IPS DF 19.7 (cell line): ENCODE measurements at regions not wholly inside any gene's neighbourhood (a gene's known extent, or its start where the extent isn't known, plus 50 kb on each side); places are given as distances from the start of the nearest gene placed in this dataset.
"Not testable (repeated sequence)": the region's sequence is repeated elsewhere in the genome, so short reads cannot be mapped to it uniquely, and the experiment has no call there.

Source experiments
- DNase-seq: peaks from one replicate; pipeline ENCODE4 v3.0.0-alpha.2; 2013; ENCODE audit warnings: low read depth, low spot score

DNA sequence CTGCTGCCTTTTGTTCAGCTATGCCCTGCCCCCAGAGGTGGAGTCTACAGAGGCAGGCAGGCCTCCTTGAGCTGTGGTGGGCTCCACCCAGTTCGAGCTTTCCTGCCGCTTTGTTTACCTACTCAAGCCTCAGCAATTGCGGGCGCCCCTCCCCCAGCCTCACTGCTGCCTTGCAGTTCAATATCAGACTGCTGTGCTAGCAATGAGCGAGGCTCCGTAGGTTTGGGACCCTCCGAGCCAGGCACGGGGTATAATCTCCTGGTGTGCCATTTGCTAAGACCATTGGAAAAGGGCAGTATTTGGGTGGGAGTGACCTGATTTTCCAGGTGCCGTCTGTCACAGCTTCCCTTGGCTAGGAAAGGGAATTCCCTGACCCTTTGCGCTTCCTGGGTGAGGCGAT, 51.9 kb downstream of the DIPK2A start:
- not testable (repeated sequence) for DNase-seq

DNA sequence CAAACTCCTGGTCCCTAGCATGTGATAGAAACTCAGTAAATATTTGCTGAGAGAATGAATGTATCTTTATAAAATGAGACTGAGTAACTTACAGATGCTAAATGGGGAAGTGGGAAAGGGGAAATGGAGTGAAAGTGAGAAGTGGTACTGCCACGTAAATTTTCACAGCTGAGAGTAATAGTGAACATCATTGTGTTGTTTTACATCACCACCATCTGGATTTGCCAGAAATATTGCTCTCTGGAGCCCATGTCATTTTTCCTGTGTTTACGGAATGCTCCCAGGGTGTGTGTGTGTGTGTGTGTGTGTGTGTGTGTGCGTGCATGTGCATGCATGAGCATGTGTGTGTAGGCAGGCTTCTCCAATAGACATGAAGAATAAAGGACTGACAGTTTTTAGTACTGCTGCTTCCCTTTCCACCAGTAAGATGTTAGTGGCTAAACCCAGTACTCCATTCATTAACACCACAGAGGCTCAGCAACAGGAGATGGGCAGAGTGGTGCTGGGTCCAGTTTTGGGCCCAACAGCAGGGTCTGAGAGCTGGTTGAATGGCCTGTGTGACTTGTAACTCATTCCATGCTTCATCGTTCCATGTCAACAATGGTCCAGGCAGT, 57.3 kb downstream of the DIPK2A start:
- no peak for DNase-seq

DNA sequence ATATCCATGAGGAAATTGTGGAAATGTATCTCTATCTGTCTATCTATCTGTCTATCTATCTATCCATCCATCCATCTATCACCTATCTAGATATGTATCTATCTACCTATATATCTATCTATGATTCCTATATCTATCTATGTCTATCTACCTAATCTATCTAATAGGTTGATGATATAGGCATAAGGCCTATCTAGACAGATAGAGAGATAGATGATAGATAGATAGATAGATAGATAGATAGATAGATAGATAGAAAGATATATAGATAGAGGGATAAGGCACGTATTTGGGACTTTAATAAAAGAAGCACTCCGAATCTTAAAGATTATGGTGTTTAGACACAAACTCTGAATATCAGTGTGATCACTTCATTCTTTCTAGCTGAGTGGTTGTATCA, 58.1 kb downstream of the DIPK2A start:
- no peak for DNase-seq

DNA sequence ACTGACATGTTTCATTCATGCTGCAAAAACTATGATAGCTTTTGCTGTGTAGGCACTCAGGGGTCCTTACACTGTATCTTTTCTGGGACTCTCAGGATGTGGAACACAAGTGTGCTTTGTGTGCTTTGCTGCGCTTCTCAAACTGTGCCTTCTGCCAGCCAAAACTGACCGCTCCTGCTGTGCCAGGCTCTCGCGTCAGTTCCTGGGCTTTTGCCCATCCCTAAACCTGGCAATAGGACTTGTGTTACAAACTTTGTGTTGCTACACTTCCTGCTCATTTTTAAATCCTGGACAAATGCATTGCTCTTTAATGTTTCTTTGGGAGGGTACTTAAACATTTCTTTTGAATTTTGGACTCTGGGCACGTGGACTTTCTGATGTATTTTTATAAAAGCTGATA, 60.3 kb downstream of the DIPK2A start:
- no peak for DNase-seq

DNA sequence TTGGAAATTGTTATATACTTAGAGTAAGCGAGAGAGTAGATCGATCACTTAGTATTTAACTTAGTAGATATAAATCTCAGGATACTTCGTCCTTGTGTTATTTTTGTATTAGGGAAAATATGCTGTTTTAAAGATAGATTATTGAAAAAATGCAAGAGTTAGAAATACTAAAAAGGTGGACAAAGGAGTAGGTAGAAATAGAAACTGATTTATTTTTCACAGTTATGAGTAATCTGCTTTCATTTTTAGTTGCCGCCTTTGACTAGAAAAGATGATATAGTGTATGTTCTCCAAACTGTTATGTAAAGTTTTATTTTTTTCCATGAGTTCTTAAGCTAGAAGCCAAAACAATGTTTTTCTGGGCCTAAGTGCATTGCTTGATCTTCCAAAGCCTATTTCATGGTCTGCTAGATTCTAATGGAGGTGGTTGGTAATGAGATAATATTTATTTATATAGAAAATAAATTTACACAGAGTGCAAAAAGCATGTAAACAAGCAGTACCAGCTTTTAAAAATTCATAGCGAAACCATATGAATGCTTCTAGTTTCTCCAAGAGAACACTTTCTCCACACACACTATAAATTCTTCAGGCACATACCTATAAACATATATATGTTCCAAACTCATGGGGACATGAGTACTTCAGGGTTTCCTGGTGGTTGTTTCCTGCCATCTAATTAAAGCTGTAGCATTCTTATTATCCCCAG, 61.1 kb downstream of the DIPK2A start:
- no peak for DNase-seq

DNA sequence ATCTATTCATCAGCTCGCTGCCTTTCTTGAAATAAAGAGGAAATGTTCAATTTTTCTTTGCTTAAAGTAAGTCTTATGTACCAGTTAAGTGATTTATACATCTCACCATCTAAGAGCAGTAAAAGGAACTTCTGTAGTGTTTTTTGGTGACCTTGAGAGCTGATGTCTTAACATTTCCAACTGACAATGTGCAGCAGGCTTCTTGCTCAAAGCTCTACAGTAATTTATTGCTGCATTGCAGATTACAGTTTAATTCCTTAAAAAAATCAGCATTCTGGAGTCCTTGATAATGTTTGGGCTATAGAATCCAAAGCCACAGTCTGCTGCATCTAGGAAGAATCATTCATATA, 61.6 kb downstream of the DIPK2A start:
- no peak for DNase-seq

DNA sequence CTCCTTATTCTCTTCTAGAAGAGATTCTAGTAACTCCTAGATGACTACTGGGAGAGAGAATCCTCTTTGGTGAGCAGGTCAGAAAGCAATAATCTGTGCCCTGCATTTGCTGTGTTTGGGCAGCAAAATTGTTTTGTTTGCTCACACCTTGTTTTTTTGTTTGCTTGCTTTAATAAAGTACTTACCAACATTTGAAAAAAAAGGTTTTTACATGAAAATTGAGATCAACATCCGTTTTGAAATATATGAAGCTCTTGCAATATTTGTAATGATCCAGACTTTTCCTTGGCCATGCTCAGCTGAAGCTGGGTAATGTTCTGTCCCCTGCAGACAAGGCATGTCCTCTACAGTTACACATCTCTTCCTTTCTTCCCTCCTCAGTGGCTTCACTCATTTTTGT, 62.2 kb downstream of the DIPK2A start:
- no peak for DNase-seq

DNA sequence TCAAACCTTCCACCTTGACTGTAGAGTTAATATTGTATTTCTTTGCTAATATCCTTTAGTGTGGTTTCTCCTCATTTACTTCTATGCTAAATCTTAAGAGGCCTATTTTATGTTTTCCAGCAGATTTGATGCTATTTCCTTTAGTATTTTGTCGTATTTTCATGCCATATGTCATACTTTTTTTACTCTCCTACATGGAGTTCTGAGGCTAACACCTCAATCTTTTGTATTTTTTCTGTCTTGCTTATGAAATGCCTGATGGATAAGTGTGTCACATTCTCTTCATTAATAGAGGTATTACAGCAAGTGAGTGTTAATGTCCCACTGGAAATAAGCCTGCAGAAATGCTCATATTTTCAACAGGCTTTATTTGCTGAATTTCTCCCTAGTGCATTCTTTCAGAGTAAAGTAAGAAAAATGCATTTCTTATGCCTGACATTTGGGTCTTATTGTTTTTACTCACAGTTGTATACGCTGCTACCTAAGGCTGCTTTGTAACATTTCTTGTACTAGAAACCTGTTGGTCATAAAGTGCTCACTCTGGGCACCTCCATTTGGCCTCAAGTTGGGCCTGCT, 63.2 kb downstream of the DIPK2A start:
- no peak for DNase-seq

DNA sequence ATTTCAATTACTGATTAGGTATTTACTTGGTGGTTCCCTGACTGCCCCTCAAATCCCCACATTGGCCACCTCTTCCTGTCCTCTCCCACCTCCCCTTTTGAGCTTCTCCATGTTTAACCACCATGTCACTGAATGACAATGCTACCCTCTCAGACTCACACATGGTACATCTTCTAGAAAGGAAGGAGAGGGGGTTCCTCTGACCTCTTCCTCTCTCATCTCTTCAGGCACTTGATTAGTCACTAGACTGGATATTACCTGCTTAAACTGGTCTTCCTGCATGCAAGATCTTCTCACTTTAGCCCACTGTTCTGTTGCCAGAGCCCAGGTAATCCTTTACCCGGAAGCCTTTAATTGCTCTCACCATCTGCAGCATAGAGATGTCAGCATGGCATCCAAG, 64.9 kb downstream of the DIPK2A start:
- DNase-seq, result no peak

DNA sequence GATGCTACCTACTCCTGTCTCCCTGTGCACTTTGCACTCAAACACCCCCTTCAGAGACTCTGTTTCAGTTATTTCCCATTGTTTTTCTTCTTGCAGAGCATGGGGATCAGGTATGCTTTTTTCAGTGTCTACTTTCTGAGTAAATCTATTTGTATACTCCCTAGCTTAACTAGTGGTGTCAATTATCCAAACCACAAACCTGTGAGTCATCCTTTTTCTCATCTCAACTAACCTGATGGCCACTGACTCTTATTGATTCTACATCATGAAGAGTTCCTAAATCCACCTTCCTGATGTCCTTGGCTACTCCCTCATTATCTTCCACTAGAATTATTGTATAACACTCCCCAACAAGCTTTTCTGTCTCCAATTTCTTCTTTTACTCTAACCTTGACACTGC, 68.0 kb downstream of the DIPK2A start:
- DNase-seq, result no peak

DNA sequence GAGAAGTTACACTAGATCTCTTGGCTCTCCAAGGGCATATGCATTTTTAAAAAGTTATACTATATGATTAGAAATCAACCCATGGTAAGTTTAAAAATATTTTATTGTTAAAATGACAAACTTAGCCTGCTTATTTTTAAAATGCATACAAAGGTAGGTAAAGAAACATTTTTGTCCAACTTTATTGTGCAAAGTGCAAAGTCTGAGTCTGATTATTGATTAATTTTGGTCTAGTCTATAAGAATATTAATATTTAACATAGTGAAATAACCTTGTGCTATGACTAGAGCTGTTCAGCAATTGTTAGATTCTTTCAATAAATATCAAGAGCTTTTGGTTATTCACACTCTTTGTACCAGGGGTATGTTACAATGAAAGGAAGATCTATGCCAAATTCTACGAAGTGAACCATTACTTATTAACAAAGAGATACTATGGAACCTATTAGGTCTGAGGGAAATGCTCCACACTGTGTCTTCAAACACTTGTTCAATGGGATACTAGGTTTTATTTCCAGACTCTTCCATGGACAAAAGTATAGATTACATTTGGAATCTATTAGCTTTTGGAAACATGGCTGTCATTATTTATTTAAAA, 70.4 kb downstream of the DIPK2A start:
- no peak for DNase-seq

DNA sequence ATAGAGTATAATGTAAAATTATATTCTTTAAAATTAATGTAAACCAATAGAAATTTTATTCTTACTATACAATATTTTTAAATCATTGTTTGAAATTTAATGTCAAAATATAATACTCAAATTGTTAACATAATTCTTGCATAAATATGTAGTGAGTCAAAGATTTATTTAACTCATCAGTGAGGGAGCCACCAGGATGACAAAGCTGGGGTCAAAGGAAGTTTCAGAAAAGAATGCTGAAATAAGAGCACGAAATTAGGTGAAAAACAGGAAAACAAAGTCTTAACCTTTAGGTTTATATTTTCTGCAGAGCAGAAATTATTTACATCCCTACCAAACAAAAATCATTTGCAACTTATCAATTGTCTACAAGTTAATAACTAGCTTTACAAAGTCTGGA, 74.1 kb downstream of the DIPK2A start:
- no peak for DNase-seq

DNA sequence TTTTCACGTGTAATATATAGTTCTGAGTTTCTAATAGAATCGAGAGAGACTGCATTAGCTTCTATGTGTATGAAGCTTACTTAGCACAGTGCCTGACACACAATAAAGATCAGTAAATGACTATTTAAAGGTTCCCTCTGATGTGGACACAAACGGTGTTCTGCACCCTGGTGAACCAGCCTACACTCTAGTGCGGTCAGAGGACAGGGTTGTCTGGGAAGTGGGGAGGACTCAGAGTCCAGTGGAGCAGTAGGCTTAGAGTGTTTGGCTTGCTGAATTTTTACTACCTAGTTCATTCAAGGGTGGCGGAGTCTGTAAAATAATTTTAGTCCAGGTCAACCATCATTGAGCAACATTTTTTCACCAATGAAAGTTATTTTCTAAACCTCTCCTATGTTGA, 77.8 kb downstream of the DIPK2A start:
- no peak for DNase-seq

DNA sequence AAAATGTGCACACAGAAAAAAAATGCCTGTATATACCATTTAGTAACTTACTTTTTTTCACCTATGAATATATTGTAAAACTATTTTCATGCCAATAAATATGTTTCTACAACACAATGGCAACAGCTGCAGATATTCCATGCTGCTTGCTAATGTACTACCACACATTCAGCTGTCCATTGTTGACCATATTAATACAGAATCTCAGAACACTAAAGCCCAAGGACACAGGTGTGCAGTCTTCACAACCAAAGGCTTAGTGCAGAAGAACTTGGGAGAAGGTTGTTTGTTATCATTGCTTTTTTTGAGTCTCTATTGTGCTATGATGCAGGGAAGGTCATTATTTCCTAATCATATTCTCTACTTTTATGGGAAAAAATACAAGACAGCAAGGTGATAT, 79.6 kb downstream of the DIPK2A start:
- no peak for DNase-seq

DNA sequence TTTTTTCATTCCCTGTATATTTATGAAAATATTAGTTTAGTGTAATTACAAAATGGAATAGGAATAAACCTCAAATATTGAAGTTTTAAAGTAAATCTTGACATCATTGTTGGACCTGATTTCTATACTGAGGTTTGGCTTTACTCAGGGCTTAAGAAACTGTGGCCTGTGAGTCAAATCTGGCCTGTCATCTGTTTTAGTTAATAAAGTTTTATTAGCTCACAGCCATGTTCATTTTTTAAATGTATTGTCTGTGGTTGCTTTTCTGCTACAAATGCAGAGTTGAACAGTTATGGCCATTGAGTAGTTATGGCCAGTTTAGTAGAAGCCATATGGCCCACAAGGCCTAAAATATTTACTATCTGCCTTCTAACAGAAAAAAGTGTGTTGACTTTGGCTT, 80.7 kb downstream of the DIPK2A start:
- DNase-seq, result no peak

DNA sequence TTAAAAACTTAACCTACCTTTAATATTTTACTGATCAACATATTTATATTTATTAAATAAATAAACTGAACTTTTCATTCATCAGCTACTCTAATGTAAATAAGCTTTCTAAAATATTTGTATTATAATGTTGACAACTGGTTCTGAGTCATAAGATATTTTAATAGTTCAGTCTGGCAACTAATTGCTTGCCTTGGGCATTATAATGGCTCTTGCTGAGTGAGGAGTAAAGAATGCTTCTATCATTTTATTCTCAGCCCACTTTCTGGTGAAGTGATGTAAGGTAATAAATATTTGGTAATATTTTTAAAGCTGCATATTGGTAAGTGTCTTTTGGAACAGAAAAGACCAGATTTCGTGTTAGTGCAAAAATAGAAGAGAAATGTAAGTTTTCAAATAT, 81.5 kb downstream of the DIPK2A start:
- no peak for DNase-seq

DNA sequence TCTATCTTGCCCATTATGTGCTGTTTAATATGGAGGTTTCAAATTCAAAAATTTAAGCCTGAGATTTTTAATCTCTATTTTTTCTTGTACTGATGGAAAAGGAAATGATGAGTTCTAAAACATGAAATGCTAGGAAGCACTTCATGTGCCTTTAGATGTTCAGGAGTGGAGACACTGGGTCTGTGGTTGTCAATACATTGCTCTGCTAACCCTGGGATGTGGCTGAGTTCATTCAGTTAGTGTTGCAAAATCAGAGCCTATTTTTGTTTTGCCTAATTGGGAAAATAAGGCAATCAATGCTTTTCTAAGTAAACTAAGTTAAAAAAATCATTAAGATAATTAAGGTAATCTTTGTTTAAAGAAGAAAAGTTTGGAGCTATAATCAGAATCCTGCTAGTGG, 83.1 kb downstream of the DIPK2A start:
- no peak for DNase-seq

DNA sequence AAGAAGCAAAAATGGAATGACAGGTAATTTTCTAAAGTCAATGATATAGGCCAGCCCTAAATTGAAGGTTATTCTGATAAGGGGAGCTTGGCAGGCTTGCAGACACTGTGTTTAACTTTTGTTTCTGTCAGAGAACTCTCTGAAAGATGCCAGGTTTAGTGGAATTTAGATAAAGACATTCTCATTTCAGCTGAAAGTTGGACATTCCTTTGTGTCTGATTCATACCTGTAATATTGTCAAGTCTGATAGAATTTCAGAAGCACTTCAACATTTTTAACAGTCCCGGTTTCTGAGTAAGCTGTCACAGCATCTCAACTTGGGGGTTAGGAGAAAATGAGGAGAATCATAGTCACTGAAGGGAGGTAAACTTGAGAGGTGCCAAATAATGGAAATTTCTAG, 84.0 kb downstream of the DIPK2A start:
- DNase-seq, result no peak

DNA sequence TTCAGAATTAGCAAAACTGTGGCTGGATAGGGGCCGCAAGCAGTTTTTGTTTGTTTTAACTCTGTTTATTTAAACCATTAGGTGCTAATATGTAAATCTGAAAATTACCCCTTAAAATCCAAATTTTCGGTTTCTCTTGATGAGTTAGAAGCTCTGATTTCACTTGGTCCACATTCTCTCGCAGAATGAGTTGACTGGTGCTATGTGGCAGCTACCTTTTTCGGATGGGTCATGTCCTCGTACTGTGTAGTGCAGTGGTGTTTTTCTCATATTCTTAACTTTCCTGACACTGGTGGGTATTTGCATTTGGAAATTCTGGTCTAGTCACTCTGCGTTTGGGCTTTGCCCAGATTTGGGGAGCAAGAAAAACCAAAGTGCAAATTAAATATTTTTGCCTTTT, 87.1 kb downstream of the DIPK2A start:
- no peak for DNase-seq

DNA sequence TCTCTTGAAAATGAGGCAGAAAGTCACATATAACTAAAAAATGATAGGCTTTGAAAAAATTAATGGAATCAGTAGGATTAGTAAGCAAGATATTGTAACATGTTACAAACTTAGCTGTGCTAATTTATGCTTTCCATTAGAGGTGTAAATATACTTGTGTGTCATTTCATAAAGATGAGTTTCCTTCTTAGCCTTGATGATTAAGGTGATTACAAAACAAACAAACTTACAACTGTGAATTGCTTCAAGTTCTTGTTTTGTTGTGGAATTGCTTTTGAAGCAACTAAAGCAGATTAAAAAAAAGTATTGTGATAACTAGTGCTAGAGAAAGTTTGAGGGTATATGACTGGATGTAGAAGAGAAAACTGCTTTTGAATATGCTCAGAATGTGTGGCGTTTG, 87.9 kb downstream of the DIPK2A start:
- DNase-seq, result no peak

DNA sequence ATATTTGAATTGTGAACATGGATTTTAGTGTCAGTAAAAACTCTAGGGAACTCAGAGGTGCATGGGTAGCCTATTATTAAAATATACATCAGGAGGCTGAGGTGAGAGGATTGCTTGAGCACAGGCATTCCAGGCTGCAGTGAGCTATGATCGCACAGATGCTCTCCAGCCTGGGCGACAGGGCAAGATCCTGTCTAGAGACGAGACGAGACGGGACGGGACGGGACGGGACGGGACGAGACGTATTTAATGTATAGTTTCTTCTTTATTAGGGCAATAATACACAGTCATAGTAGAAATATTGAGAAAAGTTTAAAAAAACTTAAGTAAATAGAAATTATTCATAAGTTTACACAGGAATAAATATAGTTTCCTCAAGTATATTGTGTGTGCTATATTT, 89.3 kb downstream of the DIPK2A start:
- DNase-seq, result no peak

DNA sequence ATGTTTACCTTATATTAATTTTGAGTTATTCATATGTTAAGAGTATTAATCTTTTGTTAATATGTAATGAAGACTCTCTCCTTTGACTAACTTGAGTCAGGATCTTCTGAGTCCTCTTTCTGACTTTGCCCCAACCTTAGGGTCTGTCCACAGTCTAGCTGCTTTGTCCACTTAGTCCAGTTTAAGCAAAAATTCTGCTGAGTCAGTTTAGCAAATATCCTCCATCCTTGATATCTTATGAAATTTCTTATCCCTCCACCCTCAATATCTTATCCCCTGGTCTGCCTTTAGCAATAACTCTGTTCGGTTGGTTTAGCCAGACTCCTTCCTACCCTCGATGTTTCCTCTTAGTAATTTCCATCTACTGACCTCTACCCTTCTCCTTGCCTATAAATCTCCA, 91.7 kb downstream of the DIPK2A start:
- DNase-seq, result no peak

DNA sequence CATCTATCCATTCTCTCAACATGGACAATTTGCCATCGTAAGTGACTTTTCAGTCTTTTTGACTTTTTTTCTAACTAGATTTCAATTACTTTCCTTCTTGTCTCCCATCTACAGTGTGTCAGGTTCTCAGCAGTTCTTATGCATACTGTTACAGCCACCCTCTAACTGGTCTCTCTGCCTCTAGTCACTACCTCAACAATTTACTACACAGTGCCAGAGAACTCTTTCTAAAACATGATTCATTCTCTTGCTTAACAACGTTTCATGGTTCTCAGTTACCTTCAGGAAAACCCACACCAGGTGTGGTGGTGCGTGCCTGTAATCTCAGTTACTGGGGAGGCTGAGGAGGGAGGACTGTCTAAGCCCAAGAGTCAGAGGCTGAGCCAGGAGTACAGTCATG, 95.4 kb downstream of the DIPK2A start:
- no peak for DNase-seq
